GM21717 (cell line): ENCODE measurements at regions not wholly inside any gene's neighbourhood (a gene's known extent, or its start where the extent isn't known, plus 50 kb on each side); places are given as distances from the start of the nearest gene placed in this dataset.
A peak's percentile ranks its signal among the peaks of the same experiment; 100 is the strongest.

Experiments
- ATAC-seq: cut with Tn5 transposase; IDR thresholded peaks from one replicate; pipeline ENCODE4 v1.9.1; 2021; ENCODE audit warnings: mild to moderate bottlenecking, moderate library complexity; ENCODE audit not compliant: unreplicated experiment

DNA sequence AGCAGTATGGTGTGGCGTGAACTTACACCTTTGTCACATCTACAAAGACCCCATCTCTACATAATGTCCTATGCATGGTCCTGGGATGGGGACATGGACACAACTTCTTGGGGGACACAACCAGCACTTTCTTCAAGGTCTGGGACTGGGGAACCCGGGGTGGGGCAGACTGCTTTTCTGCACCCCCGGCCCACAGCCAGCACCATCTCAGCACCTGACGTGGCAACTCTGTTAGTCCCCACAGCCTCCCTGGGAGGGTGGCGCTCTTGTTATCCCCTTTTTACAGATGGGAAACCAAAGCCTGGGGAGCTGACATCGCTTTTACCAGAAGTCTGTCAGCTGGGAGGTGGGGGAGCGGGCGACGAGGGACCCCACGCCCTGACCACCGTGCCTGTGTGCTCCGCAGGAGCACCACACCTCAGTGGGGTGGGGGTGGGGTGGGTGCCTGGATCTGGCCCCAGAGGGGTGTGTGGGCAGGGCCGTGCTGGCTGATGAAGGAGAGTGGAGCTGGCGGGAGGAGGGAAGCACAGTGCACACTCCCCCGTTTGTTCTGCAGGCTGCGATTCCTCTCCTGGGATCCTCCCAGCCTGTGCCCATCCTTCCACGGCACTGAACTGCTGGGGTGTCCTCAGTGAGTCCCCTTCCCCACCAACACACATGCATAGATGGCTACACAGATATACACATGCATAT is 115.4 kb upstream of the GSE1 start:
- ATAC-seq, result no peak

DNA sequence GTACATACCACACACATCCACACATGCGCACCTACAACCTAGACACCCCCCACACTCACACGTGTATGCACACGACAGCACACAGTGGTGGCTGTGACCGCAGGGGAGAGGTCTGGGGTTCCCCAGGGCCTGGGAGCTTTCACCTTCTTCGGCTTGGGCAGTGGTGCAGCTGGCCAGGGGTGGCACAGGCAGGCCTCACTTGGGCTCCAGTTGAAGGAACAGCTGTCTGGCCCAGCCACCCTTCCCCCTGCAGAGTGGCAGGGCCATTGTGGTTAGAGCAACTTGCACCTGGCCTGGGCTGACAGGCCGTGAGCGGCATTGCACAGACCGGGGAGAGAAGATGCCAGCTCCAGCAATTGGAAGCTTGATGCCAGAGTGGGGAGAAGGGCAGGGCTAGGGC is 114.5 kb upstream of the GSE1 start:
- ATAC-seq, result peak; percentile 57

DNA sequence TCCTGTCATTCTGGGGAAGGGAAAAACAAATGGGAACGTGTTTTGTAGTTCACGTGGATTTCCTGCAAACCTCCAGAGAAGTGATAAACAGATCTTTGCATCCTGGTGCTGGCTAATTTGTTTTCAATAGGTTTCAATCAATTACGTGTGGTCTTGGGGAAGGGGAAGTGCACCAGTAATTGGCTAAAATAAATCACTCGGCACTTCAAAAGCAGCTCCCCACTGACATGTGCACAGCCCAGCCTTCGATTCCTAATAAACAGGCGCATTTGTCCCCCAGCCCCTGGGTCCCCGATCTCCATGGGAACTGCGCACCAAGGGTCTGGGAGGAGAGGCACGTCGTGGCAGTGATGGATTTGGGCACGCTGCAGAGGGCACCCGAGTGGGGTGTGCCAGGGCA is 112.9 kb upstream of the GSE1 start:
- no peak for ATAC-seq

DNA sequence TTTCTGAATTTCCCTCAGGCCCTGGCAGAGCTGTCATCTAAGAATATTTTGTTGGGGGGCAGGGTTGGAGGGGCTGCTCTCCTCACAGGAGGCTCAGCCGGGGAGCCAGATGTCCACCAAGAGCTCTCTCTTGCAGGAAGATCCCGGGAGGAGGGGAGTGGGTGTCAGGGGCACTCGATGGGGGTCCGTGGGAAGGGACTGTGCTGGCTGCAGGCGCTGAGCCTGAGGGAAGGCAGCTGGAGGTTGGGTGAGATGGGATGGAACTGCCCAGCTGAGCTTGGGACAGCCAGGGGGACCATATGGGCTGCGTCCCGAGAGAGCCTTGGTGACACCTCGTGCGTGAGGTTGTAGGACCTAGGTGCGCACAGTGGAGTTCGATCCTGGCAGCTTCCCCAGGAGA is 111.2 kb upstream of the GSE1 start:
- no peak for ATAC-seq

DNA sequence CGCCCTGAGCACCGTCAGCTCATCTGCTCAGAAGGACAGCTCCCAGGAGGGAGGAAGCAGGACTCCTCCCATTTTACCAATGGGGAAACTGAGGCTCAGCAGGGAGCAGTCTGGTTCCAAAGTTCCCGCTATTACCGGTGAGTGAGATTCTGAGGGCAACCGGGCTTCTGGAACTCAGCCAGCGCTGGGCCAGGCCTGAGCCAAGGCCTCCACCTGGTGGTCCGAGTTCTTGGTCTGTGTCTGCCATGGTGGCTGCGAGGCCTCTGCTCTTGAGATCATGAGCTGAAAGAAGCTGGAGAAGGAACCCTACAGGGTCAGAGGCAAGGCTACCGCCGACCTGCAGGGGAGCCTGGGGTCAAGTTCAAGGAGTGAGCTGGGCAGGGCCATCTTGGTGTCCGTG is 110.8 kb upstream of the GSE1 start:
- no peak for ATAC-seq

DNA sequence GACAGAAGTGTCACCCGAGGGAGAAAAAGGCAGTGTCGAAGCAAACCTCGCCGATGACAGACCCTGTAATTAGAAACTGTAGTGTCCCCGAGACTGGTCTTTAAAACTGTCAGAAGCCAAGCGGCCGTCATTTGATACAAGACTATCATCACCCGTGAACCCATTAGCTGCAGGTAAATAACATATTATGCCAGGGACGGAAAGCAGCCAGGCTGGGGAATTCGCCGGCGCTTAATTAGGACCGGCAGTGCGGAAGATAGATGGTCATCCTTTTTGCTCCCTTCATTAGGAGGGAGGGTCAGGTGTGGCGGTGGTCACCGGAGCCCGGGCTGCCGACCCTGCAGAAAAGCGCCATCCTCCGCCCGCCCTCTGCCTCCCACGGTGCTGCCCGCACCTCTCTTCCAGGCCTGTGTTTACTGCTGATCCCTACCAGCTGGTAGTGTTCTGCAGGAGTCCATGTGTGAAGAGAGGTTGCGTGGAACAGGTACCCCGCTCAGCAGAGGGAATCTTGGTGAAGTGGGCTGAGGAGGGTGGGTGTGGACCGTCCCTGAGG is 109.4 kb upstream of the GSE1 start:
- ATAC-seq, result no peak

DNA sequence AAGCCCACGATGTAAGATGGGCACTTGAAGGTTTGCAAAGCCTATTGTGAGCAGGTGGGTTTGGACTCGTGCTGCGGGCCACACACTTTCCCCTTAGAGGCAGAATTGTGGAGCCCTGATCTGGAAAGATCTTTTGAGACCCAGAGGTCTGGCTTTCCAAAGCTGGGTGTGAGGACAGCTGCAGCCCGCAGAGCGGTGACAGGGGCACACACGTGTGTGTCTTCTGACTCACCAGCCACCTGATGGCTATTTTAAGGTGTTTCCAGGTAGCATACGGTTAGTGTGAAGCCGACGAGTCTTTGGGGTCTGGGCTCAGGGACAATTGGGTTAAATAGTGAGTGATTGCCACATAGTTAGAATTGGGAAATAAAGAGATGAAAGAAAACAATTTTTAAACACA is 108.9 kb upstream of the GSE1 start:
- ATAC-seq, result no peak

DNA sequence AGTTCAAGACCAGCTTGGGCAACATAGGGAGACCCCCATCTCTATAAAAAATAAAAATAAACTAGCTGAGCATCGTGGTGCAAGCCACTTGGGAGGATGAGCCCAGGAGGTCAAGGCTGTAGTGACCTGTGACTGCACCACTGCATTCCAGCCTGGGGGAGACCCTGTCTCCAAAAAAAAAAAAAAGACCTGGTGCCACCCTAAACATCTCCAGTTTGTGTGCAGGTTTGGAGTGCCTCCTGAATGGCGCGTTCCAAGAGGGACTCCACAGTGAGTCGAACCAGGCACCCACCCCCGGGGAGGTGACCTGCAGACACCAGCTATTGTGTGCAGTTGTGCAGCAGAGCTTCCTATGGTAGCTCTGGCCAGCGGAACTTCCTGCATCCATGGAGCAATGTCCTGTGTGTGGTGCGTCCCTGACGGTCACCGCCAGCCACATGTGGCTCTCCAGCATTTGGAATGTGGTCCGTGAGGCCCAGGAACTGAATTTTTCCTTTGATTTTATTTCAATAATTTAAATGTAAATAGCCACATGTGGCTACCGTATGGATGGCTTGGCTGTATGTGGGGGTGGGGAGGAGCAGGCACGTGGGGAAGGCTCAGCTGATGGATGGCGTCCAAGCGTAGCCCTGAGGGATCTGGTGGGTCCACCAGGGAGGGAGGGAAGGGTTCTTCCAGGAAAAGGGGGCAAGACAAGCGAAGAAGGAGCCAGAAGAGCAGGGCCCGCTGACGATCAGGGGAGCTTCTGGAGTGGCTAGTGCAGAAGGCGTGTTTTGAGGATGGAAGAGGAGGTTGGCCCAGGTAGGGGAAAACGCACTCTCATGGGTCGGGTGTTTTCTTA is 107.1 kb upstream of the GSE1 start:
- ATAC-seq, result no peak

DNA sequence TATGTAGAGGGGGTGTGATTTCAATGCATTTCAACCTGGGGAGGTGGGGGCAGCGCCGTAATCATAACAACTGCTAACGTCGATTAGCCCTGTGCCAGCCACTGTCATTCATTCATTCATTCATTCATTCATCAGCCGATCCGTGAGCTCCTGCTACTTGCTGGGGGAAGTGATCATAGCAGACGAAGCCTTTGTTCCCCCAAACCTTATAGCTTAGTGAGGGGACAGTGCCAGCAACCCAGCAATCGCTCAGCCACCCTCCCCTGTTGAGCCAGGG is 106.5 kb upstream of the GSE1 start:
- no peak for ATAC-seq

DNA sequence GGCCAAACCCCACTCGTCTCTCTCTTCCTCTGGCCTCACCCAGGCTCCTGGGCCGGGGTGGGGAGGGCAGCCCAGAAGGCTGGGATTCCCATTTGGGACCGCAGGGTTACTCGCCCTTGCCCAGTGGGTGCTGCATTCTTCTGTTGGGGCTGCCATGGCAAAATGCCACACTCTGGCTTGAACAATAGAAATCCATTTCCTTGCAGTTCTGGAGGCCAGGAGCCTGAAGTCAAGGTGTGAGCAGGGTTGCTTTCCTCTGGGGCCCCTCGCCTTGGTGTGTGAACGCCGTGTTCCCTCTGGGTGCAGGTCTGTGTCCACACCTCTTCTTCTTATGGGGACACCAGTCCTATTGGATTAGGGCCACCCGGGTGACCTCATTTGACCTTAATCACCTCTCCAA is 105.8 kb upstream of the GSE1 start:
- no peak for ATAC-seq

DNA sequence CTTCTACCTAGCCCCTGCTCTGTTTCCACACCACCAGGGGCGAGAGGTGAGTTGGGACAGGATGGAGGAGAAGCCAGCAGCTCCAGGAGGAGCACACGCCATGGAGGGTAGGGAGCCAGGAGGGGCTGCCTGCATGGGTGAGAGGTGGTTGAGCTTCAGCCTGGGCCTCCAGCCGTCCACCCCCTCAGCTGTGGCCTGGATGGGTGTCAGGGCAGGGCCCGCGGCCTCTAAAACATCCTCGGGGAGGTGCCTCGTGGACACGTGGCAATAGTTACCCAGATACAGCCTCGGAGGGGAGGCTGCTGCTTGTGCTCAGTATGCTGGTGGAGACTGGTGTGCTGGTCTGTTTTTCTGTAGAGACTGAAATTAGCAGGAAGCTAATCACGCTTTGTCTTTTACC is 104.7 kb upstream of the GSE1 start:
- ATAC-seq, result no peak

DNA sequence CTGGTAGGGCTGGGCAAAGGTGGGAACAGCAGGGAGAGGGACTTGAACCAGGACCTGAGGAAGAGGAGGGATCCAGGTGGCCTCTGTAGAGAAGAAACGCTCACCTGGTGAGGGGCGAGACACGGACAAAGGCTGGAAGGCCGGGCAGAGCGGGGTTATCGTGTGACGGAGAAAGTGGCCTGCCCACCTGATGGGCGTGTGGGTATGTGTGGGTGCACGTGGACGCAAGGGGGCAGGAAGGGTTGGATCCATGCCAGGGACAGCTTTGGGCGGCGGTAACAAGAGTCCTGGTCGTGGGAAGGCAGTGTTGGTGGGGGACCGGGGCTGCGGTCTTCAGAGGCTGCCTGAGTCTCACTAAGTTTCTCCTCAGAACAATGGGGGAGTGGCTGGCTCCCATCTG is 104.1 kb upstream of the GSE1 start:
- no peak for ATAC-seq

DNA sequence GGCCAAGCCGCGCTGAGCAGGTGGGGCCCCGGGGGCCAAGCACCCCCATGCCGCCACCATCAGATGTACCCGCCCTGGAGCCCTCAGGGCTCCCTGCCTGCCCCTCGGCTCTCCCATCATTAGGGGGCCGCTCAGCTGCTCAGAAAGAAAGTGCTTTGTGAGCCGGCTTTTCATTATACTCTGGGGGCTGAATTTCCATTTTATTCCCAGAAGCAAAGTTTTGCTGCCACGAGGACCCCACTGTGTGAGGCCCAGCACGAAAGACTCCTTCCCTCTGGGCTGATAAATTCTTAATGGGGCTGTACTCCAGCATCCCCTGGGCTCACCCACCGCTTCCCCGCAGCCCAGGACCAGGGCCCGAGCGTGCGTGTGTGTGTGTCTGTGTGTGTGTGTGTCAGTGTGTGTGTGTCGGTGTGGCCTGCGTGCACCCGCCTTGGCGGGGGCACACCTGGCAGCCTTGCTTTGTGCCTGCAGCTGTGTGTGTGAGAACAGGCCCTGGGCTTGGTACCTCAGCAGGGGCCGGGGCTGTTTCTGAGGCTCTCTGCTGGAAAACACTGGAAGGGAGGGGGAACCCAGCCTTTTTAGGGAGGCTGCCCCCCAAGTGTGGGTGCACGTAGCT is 103.0 kb upstream of the GSE1 start:
- ATAC-seq, result no peak

DNA sequence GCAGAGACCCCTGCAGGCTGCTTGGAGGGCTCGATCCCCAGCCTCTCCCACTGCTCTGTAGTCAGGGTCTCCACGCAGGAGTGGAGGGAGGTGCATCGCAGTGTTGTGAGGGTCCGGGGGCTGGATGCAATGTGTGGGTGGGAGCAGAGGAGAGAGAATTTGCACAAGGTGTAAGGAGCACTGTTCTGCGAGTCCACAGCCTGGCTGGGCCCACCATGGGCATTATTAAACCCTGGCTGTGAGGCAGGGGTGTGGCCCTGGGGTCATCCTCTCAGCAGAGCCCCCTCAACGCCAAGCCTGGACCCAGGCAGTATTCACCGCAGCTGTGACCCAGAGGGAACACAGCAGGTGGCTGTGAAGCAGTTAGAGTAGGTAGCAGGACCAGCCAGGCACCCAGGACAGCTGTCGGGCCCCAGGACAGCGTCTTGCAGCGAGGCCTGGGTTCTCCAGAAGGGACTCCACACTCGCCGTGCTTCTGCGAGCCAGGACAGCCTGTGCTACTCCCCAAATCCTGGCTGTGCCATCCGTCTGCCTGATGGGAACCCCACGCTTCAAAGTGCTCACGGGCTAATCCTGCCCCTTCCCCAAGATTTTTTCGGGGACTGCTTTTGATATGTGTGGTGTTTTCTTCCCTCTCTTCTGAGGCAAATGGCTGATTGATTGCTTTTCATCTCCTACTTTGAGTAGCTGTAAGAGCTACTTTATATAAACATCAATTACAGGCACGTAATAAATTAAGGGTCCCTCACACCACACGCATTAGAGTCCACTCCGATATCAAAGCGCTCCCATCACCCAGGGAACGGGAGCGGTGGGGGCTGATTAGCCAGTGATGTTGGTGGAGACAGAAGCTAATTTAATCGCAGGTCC is 100.9 kb upstream of the GSE1 start:
- no peak for ATAC-seq

DNA sequence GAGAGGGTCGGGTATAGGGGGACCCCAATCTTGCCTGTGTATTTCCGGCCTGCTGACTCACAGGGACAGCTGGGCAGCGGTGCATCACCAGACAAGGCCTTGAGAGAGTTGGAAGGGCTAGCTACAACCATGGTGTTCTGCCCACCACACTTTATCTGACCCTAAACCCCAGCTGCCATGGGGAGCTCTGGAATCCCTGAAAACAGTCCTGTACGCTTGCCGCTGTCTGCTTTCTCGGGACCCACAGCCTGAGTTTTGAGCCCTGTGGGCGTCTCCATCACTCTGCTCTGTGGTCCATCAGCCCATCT is 100.4 kb upstream of the GSE1 start:
- ATAC-seq, result no peak

DNA sequence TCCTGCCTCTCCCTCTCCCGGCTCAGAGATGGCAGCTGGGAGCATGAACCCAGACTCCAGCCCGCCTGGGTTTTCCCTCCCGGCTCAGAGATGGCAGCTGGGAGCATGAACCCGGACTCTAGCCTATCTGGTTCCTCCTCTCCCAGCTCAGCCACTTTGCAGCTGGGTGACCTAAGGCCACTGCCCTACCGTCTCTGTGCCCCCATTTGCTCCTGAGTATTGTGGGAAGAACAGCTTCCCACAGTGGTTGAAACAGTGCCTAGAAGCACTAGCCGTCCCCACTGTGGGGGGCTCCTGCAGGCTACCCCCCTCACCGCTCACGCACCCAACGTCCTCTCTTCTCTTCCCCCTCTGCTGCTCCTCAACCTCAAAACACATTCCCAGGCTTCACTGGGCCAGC is 99.9 kb upstream of the GSE1 start:
- ATAC-seq, result no peak

DNA sequence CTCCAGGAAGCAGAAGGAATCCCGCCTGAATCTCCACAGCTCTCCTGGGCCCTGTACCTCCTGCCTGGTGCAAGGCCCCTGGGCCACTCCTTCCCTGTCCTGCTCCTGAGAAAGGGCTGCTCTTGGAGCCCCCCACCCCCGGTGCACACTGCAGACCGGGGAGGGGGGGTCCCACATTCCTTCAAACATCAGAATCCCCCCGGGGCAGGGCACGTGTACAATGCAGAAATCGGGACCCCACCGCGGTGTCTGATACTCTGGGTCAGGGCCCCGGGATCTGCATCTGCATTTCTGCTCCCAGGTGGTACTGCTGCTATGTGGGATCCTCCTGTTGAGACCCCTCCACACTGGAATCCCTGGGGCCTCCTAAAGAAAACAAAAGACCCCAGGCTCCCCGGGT is 99.5 kb upstream of the GSE1 start:
- no peak for ATAC-seq

DNA sequence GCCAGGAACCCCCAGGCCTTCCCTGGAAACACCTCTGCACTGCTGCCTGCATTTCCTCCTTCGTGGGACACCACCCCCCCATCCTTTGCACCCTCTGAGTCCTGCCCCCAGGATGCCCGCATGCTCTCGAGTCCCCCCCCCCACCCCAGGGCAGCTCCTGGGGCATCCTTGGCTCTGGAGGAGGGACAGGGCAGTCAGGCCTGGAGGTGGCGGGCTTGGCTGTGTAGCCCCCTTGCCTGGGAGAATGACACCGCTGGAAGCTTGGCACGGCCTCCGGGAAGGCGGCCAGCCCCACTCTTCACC is 98.9 kb upstream of the GSE1 start:
- ATAC-seq, result no peak

DNA sequence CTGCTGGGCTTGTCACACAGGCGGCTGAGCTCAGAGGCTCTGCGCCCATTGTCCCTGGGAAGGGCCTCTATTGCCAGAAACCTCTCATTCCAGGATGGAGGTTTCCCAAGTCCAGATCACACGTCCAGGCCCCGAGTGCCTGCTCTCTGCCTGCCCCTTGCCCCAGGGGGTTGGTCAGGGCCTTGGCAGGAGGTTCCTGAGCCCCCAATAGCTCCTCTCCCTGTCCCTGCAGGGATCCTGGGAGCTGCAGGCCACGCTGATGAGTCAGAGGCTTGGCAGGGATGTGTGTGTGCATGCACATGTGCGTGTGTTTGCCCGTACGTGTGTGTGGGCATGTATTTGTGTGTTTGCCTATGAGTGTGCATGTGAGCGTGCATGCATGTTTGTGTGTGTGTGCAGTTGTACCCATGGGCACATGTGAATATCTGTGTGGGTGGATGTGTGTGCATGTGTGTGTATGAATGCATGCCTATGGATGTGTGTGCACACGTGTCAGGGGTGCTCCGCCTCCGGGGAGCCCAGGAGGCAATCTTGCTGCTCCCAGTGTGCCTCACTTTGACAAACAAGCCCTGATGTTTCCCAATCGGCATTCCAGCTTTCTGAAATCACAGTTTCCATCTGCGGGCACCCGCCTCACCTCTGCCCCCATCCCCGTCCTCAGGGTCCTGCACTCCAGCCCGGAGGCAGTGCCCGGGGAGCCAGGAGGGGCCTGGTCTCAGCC is 98.4 kb upstream of the GSE1 start:
- no peak for ATAC-seq

DNA sequence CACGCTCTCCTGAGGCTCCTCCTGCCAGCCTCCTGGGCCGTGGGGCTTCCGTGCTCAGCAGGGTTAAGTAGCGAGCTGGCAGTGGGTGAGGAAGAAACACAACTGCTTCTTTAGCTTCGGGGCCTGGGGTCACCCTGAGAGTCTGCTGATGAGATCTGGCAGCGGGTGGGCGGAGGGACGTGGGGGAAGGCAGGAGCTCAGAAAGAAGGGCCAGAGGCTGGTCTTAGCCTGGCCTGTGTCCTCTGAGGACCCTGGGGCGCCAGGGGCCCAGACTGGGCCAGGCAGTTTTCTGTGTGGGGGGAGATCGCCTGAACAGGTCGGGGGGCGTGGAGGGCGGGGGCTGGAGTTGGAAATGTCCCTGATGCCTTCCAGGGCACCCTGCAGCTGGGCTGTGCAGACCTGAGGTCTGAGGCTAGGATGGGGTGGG is 97.8 kb upstream of the GSE1 start:
- ATAC-seq, result no peak

DNA sequence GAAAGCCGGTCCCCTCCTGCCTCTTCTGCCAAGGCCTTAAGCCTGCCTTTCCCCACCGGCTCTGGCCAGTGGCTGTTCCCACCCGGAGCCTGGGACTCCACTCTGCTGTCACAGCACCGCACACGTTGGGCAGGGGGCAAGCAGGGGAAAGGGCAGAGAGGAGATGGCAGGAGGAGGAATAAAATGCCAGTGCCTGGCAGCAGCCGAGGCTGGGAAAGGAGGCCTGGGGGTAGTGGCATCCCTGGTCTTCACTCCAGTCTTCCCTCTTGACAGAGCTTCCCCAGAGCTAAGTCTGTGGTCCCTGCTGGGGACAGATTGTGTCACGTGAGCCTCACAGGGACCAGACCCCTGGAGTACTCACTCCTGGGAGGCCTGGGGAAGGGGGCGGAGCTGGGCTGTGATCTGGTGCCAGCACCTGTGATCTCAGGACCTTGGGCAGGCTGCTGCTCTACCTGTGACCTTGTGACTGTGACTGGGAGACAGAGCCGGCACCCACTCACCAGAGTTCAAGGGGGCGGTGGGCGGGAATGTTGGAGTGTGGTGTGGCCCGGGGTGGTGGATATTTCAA is 97.2 kb upstream of the GSE1 start:
- ATAC-seq, result no peak
